Thyroid gland (tissue), 4 donors: ENCODE measurements at regions not wholly inside any gene's neighbourhood (a gene's known extent, or its start where the extent isn't known, plus 50 kb on each side); places are given as distances from the start of the nearest gene placed in this dataset.

Experiments
- POLR2A ChIP-seq, 2 donors: fragments of 450-650 bp; IDR thresholded peaks; one replicate each; pipeline ENCODE4 v1.6.1; 2017; ENCODE audit warnings: antibody characterized with exemption in 2 of 2, mild to moderate bottlenecking in 2 of 2, moderate library complexity in 1 of 2
- TF ChIP-seq, protein P1 (sequence below), 6 experiments: fragments of 200-600 bp in 3 of 6; fragments of 450-650 bp in 3 of 6; sonication (generic) in 3 of 6; IDR thresholded peaks; one replicate each; pipeline ENCODE4 v1.5.1; 2016 to 2019; ENCODE audit warnings: antibody characterized with exemption in 6 of 6, mild to moderate bottlenecking in 2 of 6, inconsistent platforms in 1 of 6, moderate library complexity in 1 of 6

DNA sequence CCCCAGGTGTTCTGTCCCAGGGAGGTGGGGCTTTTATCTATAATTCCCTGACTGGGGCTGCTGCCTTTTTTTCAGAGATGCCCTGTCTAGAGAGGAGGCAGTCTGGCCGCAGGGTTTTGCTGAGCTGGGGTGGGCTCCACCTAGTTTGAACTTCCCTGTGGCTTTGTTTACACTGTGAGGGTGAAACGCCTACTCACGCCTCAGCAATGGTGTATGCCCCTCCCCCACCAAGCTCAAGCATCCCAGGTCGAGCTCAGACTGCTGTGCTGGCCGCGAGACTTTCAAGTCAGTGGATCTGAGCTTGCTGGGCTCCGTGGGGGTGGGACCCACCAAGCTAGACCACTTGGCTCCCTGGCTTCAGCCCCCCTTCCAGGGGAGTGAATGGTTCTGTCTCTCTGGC is 124.3 kb downstream of the CENPF start:
- TF ChIP-seq POLR2A (IDR thresholded peaks at IDR 0.05), result no peak
- TF ChIP-seq, protein P1, sequence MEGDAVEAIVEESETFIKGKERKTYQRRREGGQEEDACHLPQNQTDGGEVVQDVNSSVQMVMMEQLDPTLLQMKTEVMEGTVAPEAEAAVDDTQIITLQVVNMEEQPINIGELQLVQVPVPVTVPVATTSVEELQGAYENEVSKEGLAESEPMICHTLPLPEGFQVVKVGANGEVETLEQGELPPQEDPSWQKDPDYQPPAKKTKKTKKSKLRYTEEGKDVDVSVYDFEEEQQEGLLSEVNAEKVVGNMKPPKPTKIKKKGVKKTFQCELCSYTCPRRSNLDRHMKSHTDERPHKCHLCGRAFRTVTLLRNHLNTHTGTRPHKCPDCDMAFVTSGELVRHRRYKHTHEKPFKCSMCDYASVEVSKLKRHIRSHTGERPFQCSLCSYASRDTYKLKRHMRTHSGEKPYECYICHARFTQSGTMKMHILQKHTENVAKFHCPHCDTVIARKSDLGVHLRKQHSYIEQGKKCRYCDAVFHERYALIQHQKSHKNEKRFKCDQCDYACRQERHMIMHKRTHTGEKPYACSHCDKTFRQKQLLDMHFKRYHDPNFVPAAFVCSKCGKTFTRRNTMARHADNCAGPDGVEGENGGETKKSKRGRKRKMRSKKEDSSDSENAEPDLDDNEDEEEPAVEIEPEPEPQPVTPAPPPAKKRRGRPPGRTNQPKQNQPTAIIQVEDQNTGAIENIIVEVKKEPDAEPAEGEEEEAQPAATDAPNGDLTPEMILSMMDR (IDR thresholded peaks at IDR 0.05), result no peak
